SK-N-SH treated with all-trans-retinoic acid at 6 μM for 48 hours (cell line): ENCODE measurements at regions not wholly inside any gene's neighbourhood (a gene's known extent, or its start where the extent isn't known, plus 50 kb on each side); places are given as distances from the start of the nearest gene placed in this dataset.

ENCODE experiments used
- ARNTL ChIP-seq: fragments of 450-650 bp; formaldehyde crosslinking; IDR thresholded peaks from 2 replicates; pipeline ENCODE4 v1.5.0; 2020; ENCODE audit warnings: low read depth, mild to moderate bottlenecking, moderate library complexity, borderline replicate concordance
- BACH2 ChIP-seq: fragments of 250-450 bp; sonication (Bioruptor Pico); IDR thresholded peaks from 2 replicates; pipeline ENCODE4 v1.9.0; 2021; ENCODE audit warnings: mild to moderate bottlenecking, borderline replicate concordance
- ESRRG ChIP-seq: fragments of 250-450 bp; sonication (Bioruptor Pico); IDR thresholded peaks from 2 replicates; pipeline ENCODE4 v1.6.1; 2021; ENCODE audit warnings: mild to moderate bottlenecking
- PPARA ChIP-seq: fragments of 250-450 bp; sonication (Bioruptor Pico); IDR thresholded peaks from 2 replicates; pipeline ENCODE4 v1.5.0; 2020; ENCODE audit warnings: mild to moderate bottlenecking, borderline replicate concordance
- RARB ChIP-seq: fragments of 250-450 bp; sonication (Bioruptor Pico); IDR thresholded peaks from 2 replicates; pipeline ENCODE4 v1.8.0; 2021; ENCODE audit warnings: mild to moderate bottlenecking, moderate library complexity
- TOX ChIP-seq: fragments of 250-450 bp; sonication (Bioruptor Pico); IDR thresholded peaks from 2 replicates; pipeline ENCODE4 v1.8.0; 2021; ENCODE audit warnings: mild to moderate bottlenecking, moderate library complexity, borderline replicate concordance
- ZC3H10 ChIP-seq: fragments of 250-450 bp; sonication (Bioruptor Pico); IDR thresholded peaks from 2 replicates; pipeline ENCODE4 v1.5.1; 2021; ENCODE audit warnings: mild to moderate bottlenecking, moderate library complexity
- ZFP3 ChIP-seq: fragments of 250-450 bp; sonication (Bioruptor Pico); IDR thresholded peaks from 2 replicates; pipeline ENCODE4 v1.5.0; 2020; ENCODE audit warnings: mild to moderate bottlenecking, moderate library complexity
- ZFP30 ChIP-seq: fragments of 450-650 bp; formaldehyde crosslinking; IDR thresholded peaks from 2 replicates; pipeline ENCODE4 v1.5.0; 2022; ENCODE audit warnings: mild to moderate bottlenecking, moderate library complexity
- ZNF565 ChIP-seq: fragments of 450-650 bp; formaldehyde crosslinking; conservative IDR thresholded peaks from 2 replicates; pipeline ENCODE4 v1.5.0; 2020; ENCODE audit warnings: low read depth, mild to moderate bottlenecking, moderate library complexity
- ZNF8 ChIP-seq: fragments of 450-650 bp; formaldehyde crosslinking; IDR thresholded peaks from 2 replicates; pipeline ENCODE4 v1.5.0; 2020; ENCODE audit warnings: mild to moderate bottlenecking, moderate library complexity
- TF ChIP-seq, protein P1 (sequence below): fragments of 250-450 bp; sonication (Bioruptor Pico); IDR thresholded peaks from 2 replicates; pipeline ENCODE4 v1.8.0; 2020; ENCODE audit warnings: mild to moderate bottlenecking, moderate library complexity, borderline replicate concordance
- TF ChIP-seq, protein P2 (sequence below): fragments of 250-450 bp; sonication (Bioruptor Pico); IDR thresholded peaks from 2 replicates; pipeline ENCODE4 v1.5.0; 2020; ENCODE audit warnings: mild to moderate bottlenecking, moderate library complexity
- TF ChIP-seq, protein P3 (sequence below): fragments of 250-450 bp; sonication (Bioruptor Pico); IDR thresholded peaks from 2 replicates; pipeline ENCODE4 v1.5.1; 2020; ENCODE audit warnings: low read depth, mild to moderate bottlenecking, moderate library complexity

DNA sequence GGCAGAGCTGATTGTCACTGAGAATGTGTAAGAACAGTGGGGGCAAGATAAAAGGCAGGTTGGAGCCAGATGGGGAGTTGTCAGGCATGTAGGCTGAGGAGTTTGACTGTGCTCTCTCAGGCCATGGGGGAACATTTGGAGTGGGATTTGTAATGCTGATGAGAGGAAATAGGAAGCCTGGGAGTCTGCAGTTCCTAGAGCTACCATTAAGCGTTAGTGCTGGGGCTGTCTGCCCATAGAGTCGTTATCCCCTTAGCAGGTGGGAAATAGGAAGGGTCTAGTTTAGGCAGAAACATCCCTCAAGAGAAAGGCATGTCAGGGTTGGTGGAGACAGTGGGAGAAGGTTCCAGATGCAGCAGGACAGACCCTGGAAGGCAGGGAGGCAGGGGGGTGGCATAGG is 75.5 kb downstream of the RPS24 start:
- TF ChIP-seq ZNF565 (CRISPR knock-in tag), result no peak
- TF ChIP-seq, protein P1, sequence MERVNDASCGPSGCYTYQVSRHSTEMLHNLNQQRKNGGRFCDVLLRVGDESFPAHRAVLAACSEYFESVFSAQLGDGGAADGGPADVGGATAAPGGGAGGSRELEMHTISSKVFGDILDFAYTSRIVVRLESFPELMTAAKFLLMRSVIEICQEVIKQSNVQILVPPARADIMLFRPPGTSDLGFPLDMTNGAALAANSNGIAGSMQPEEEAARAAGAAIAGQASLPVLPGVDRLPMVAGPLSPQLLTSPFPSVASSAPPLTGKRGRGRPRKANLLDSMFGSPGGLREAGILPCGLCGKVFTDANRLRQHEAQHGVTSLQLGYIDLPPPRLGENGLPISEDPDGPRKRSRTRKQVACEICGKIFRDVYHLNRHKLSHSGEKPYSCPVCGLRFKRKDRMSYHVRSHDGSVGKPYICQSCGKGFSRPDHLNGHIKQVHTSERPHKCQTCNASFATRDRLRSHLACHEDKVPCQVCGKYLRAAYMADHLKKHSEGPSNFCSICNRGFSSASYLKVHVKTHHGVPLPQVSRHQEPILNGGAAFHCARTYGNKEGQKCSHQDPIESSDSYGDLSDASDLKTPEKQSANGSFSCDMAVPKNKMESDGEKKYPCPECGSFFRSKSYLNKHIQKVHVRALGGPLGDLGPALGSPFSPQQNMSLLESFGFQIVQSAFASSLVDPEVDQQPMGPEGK (CRISPR knock-in tag), result no peak
- no peak for TF ChIP-seq ZFP3 (CRISPR knock-in tag)
- TF ChIP-seq, protein P2, sequence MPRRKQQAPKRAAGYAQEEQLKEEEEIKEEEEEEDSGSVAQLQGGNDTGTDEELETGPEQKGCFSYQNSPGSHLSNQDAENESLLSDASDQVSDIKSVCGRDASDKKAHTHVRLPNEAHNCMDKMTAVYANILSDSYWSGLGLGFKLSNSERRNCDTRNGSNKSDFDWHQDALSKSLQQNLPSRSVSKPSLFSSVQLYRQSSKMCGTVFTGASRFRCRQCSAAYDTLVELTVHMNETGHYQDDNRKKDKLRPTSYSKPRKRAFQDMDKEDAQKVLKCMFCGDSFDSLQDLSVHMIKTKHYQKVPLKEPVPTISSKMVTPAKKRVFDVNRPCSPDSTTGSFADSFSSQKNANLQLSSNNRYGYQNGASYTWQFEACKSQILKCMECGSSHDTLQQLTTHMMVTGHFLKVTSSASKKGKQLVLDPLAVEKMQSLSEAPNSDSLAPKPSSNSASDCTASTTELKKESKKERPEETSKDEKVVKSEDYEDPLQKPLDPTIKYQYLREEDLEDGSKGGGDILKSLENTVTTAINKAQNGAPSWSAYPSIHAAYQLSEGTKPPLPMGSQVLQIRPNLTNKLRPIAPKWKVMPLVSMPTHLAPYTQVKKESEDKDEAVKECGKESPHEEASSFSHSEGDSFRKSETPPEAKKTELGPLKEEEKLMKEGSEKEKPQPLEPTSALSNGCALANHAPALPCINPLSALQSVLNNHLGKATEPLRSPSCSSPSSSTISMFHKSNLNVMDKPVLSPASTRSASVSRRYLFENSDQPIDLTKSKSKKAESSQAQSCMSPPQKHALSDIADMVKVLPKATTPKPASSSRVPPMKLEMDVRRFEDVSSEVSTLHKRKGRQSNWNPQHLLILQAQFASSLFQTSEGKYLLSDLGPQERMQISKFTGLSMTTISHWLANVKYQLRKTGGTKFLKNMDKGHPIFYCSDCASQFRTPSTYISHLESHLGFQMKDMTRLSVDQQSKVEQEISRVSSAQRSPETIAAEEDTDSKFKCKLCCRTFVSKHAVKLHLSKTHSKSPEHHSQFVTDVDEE (CRISPR knock-in tag), result no peak
- no peak for TF ChIP-seq TOX (CRISPR knock-in tag)
- no peak for TF ChIP-seq ESRRG (CRISPR knock-in tag)
- TF ChIP-seq ZNF8, result no peak
- TF ChIP-seq, protein P3, sequence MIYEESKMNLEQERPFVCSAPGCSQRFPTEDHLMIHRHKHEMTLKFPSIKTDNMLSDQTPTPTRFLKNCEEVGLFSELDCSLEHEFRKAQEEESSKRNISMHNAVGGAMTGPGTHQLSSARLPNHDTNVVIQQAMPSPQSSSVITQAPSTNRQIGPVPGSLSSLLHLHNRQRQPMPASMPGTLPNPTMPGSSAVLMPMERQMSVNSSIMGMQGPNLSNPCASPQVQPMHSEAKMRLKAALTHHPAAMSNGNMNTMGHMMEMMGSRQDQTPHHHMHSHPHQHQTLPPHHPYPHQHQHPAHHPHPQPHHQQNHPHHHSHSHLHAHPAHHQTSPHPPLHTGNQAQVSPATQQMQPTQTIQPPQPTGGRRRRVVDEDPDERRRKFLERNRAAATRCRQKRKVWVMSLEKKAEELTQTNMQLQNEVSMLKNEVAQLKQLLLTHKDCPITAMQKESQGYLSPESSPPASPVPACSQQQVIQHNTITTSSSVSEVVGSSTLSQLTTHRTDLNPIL (CRISPR knock-in tag), result no peak
- no peak for TF ChIP-seq ZFP30 (CRISPR knock-in tag)
- no peak for TF ChIP-seq ARNTL (CRISPR knock-in tag)
- TF ChIP-seq PPARA (CRISPR knock-in tag), result no peak
- TF ChIP-seq RARB, result no peak
- TF ChIP-seq BACH2 (CRISPR knock-in tag), result no peak
- no peak for TF ChIP-seq ZC3H10 (CRISPR knock-in tag)
